OCI-LY1 (cell line): ENCODE measurements at regions not wholly inside any gene's neighbourhood (a gene's known extent, or its start where the extent isn't known, plus 50 kb on each side); places are given as distances from the start of the nearest gene placed in this dataset.

Source experiments
- CTCF ChIP-seq: fragments of 200-600 bp; sonication (generic), shearing (Covaris generic); IDR thresholded peaks from 2 replicates; pipeline ENCODE4 v1.5.1; 2017; ENCODE audit warnings: mild to moderate bottlenecking, antibody characterized with exemption, low read length, moderate library complexity, mixed read lengths
- EZH2 ChIP-seq: fragments of 200-600 bp; sonication (generic), shearing (Covaris generic); IDR thresholded peaks from 2 replicates; pipeline ENCODE4 v1.8.0; 2017; ENCODE audit warnings: borderline replicate concordance, mixed run types, mild to moderate bottlenecking, antibody characterized with exemption, low read length, moderate library complexity, mixed read lengths

GRCh38 chr4:43765514-43765913, 683.1 kb downstream of the KCTD8 start:
- TF ChIP-seq EZH2 (no peak), CTCF (no peak)
